Neural crest cell (in vitro differentiated cells): ENCODE measurements at regions not wholly inside any gene's neighbourhood (a gene's known extent, or its start where the extent isn't known, plus 50 kb on each side); places are given as distances from the start of the nearest gene placed in this dataset.

Experiments
- DNase-seq: peaks from one replicate; pipeline ENCODE4 v3.0.0; 2021; ENCODE audit warnings: low read depth, mixed read lengths, low spot score
- H3K27ac Mint-ChIP-seq: one replicate; pipeline ENCODE4 v1.8.0; 2021; ENCODE audit warnings: mild to moderate bottlenecking, mixed read lengths; ENCODE audit not compliant: unreplicated experiment
- H3K27me3 Mint-ChIP-seq: 2 replicates; pipeline ENCODE4 v1.8.0; 2021; ENCODE audit warnings: low read depth, mild to moderate bottlenecking, mixed read lengths
- H3K36me3 Mint-ChIP-seq: 2 replicates; pipeline ENCODE4 v1.8.0; 2021; ENCODE audit warnings: low read depth, mild to moderate bottlenecking, mixed read lengths
- H3K4me1 Mint-ChIP-seq: 2 replicates; pipeline ENCODE4 v1.8.0; 2021; ENCODE audit warnings: mixed read lengths
- H3K4me3 Mint-ChIP-seq: one replicate; pipeline ENCODE4 v1.8.0; 2021; ENCODE audit warnings: mild to moderate bottlenecking, mixed read lengths
- H3K9me3 Mint-ChIP-seq: 2 replicates; pipeline ENCODE4 v1.8.0; 2021; ENCODE audit warnings: mixed read lengths
- CTCF ChIP-seq: fragments of 200-600 bp; sonication (generic); conservative IDR thresholded peaks from 2 replicates; pipeline ENCODE4 v1.5.0; 2021; ENCODE audit warnings: antibody characterized with exemption, mild to moderate bottlenecking

- no peak overlapping the region for H3K27ac Mint-ChIP-seq
- no peaks in the 10 kb centered on the region for H3K9me3 Mint-ChIP-seq
- no peaks in the 10 kb centered on the region for H3K36me3 Mint-ChIP-seq
- no peak for DNase-seq
- TF ChIP-seq CTCF = no peak
- H3K27me3 Mint-ChIP-seq = no peaks in the 10 kb centered on the region
- H3K4me3 Mint-ChIP-seq = no peak overlapping the region
- H3K4me1 Mint-ChIP-seq = no peaks in the 10 kb centered on the region
Measured at GRCh38 chr10:9416331-9416730, 1361.8 kb downstream of the GATA3 start.

- Mint-ChIP-seq H3K9me3 (peaks cover 3% of the 10 kb centered on the region), H3K36me3 (no peaks in the 10 kb centered on the region), H3K4me1 (no peaks in the 10 kb centered on the region), H3K27me3 (no peaks in the 10 kb centered on the region), H3K4me3 (no peak overlapping the region), H3K27ac (no peak overlapping the region)
- DNase-seq = no peak
- no peak for TF ChIP-seq CTCF
Measured at GRCh38 chr10:9419757-9420156, 1365.3 kb downstream of the GATA3 start.

GRCh38 chr10:9427209-9427608 lies 1372.7 kb downstream of the GATA3 start:
- no peaks in the 10 kb centered on the region for H3K36me3 Mint-ChIP-seq

GRCh38 chr10:9437131-9437530 lies 1382.6 kb downstream of the GATA3 start:
- Mint-ChIP-seq H3K27ac (no peak overlapping the region), H3K27me3 (no peaks in the 10 kb centered on the region), H3K9me3 (peaks cover 6% of the 10 kb centered on the region)

More at GRCh38 chr10:9427209-9427608, 1372.7 kb downstream of the GATA3 start:
- Mint-ChIP-seq H3K27ac (no peak overlapping the region), H3K9me3 (peaks cover 15% of the 10 kb centered on the region), H3K4me1 (no peaks in the 10 kb centered on the region), H3K27me3 (no peaks in the 10 kb centered on the region), H3K4me3 (no peak overlapping the region)
- no peak for DNase-seq
- no peak for TF ChIP-seq CTCF

GRCh38 chr10:9443758-9444157 lies 1389.3 kb downstream of the GATA3 start:
- Mint-ChIP-seq H3K27me3 (no peaks in the 10 kb centered on the region), H3K4me1 (no peaks in the 10 kb centered on the region), H3K36me3 (no peaks in the 10 kb centered on the region), H3K27ac (no peak overlapping the region), H3K4me3 (no peak overlapping the region), H3K9me3 (peaks cover 3% of the 10 kb centered on the region)
- TF ChIP-seq CTCF = no peak
- DNase-seq = no peak

More at GRCh38 chr10:9437131-9437530, 1382.6 kb downstream of the GATA3 start:
- Mint-ChIP-seq H3K36me3 (no peaks in the 10 kb centered on the region), H3K4me3 (no peak overlapping the region), H3K4me1 (no peaks in the 10 kb centered on the region)
- no peak for DNase-seq
- TF ChIP-seq CTCF = no peak

GRCh38 chr10:9449530-9449929 lies 1395.0 kb downstream of the GATA3 start:
- H3K9me3 Mint-ChIP-seq = peaks cover 8% of the 10 kb centered on the region
- H3K27me3 Mint-ChIP-seq = no peaks in the 10 kb centered on the region
- H3K4me1 Mint-ChIP-seq = no peaks in the 10 kb centered on the region
- H3K27ac Mint-ChIP-seq = no peak overlapping the region
- TF ChIP-seq CTCF = no peak
- H3K4me3 Mint-ChIP-seq = no peak overlapping the region
- no peak for DNase-seq
- H3K36me3 Mint-ChIP-seq = no peaks in the 10 kb centered on the region
